OCI-LY1 (cell line): ENCODE measurements at regions not wholly inside any gene's neighbourhood (a gene's known extent, or its start where the extent isn't known, plus 50 kb on each side); places are given as distances from the start of the nearest gene placed in this dataset.

Source experiments
- CTCF ChIP-seq: fragments of 200-600 bp; sonication (generic), shearing (Covaris generic); IDR thresholded peaks from 2 replicates; pipeline ENCODE4 v1.5.1; 2017; ENCODE audit warnings: mild to moderate bottlenecking, antibody characterized with exemption, low read length, moderate library complexity, mixed read lengths
- EZH2 ChIP-seq: fragments of 200-600 bp; sonication (generic), shearing (Covaris generic); IDR thresholded peaks from 2 replicates; pipeline ENCODE4 v1.8.0; 2017; ENCODE audit warnings: borderline replicate concordance, mixed run types, mild to moderate bottlenecking, antibody characterized with exemption, low read length, moderate library complexity, mixed read lengths

- TF ChIP-seq CTCF = no peak
- TF ChIP-seq EZH2 = no peak
Measured at GRCh38 chr2:21469564-21469963, 345.8 kb downstream of the TDRD15 start.
